A549 (cell line): ENCODE measurements at regions not wholly inside any gene's neighbourhood (a gene's known extent, or its start where the extent isn't known, plus 50 kb on each side); places are given as distances from the start of the nearest gene placed in this dataset.
"Not testable (repeated sequence)": the region's sequence is repeated elsewhere in the genome, so short reads cannot be mapped to it uniquely, and the experiment has no call there.

Source experiments
- ATAC-seq, 2 experiments: fragments of 200-7000 bp in 1 of 2; fragments of >200 bp in 1 of 2; cut with Nextera tagmentation in 1 of 2; cut with Tn5 transposase in 1 of 2; 3 replicates each; pipeline versions ENCODE4 v1.8.0 to v1.9.1; 2018 to 2020; ENCODE audit warnings: mild to moderate bottlenecking in 1 of 2, moderate library complexity in 1 of 2
- CTCF ChIA-PET: fragments of 300-600 bp; sonication (Branson Sonifier 250); formaldehyde crosslinking; extraction: SDS; loops from one replicate; lab custom pipeline; 2021; ENCODE audit warnings: antibody characterized with exemption, inconsistent platforms; lab: Yijun Ruan, JAX
- POLR2A ChIA-PET: fragments of 350-600 bp; formaldehyde crosslinking; extraction: SDS; loops from one replicate; lab custom pipeline; 2021; ENCODE audit warnings: antibody characterized with exemption, inconsistent platforms; lab: Yijun Ruan, JAX
- DNase-seq, 2 experiments: peaks; one replicate each; pipeline versions ENCODE4 v3.0.0 to v3.0.0-alpha.2; 2011 to 2016; ENCODE audit warnings: low read depth in 1 of 2, low spot score in 1 of 2
- FAIRE-seq: peaks from 2 replicates; lab custom pipeline; 2011; peaks lifted over from hg19 to GRCh38; lab: Jason Lieb, UNC
- H3K27ac ChIP-seq, 2 experiments: fragments of >200 bp; sonication (Bioruptor Twin); formaldehyde crosslinking; 3 replicates each; pipeline ENCODE4 v1.5.1; 2016 to 2017
- H3K4me1 ChIP-seq: fragments of >200 bp; sonication (Bioruptor Twin); formaldehyde crosslinking; 3 replicates; pipeline ENCODE4 v1.6.1; 2016
- H3K4me2 ChIP-seq: fragments of >200 bp; sonication (Bioruptor Twin); formaldehyde crosslinking; 3 replicates; pipeline ENCODE4 v1.6.1; 2016
- H3K4me3 ChIP-seq: fragments of >200 bp; sonication (Bioruptor Twin); formaldehyde crosslinking; 3 replicates; pipeline ENCODE4 v1.5.1; 2016
- H3K9me3 ChIP-seq: fragments of >200 bp; sonication (Bioruptor Twin); formaldehyde crosslinking; 3 replicates; pipeline ENCODE4 v1.6.1; 2016
- CBX2 ChIP-seq: fragments of 200-600 bp; sonication (generic); IDR thresholded peaks from 2 replicates; pipeline ENCODE4 v1.6.1; 2016; ENCODE audit warnings: low read depth, mild to moderate bottlenecking, borderline replicate concordance
- CEBPB ChIP-seq, 2 experiments: fragments of >200 bp in 1 of 2; sonication (Bioruptor Twin) in 1 of 2; formaldehyde crosslinking in 1 of 2; IDR thresholded peaks; 2 replicates each; pipeline ENCODE4 v1.6.1; 2012 to 2016
- CHD4 ChIP-seq: fragments of 200-600 bp; sonication (generic); IDR thresholded peaks from 2 replicates; pipeline ENCODE4 v1.6.1; 2016; ENCODE audit warnings: antibody characterized with exemption, mild to moderate bottlenecking, borderline replicate concordance
- E2F6 ChIP-seq: IDR thresholded peaks from 2 replicates; pipeline ENCODE4 v1.6.1; 2012; ENCODE audit warnings: low read depth, borderline replicate concordance
- EHF ChIP-seq: fragments of 250-450 bp; sonication (Bioruptor Pico); IDR thresholded peaks from 2 replicates; pipeline ENCODE4 v1.5.0; 2020; ENCODE audit warnings: mild to moderate bottlenecking
- ESRRA ChIP-seq: fragments of 150-350 bp; IDR thresholded peaks from 2 replicates; pipeline ENCODE4 v1.6.1; 2014; ENCODE audit warnings: mild to moderate bottlenecking, low read length, borderline replicate concordance
- FOSL2 ChIP-seq, 2 experiments: fragments of 450-650 bp in 1 of 2; fragments of >200 bp in 1 of 2; sonication (Bioruptor Twin) in 1 of 2; formaldehyde crosslinking; IDR thresholded peaks; 2 replicates each; pipeline versions ENCODE4 v1.5.0 to v1.6.1; 2016 to 2020; ENCODE audit warnings: mild to moderate bottlenecking in 1 of 2, moderate library complexity in 1 of 2
- FOXS1 ChIP-seq: fragments of 250-450 bp; sonication (Bioruptor Pico); IDR thresholded peaks from 2 replicates; pipeline ENCODE4 v1.5.0; 2020; ENCODE audit warnings: mild to moderate bottlenecking, moderate library complexity
- HOXA7 ChIP-seq: fragments of 250-450 bp; sonication (Bioruptor Pico); IDR thresholded peaks from 2 replicates; pipeline ENCODE4 v1.5.0; 2020; ENCODE audit warnings: mild to moderate bottlenecking, moderate library complexity
- HOXB13 ChIP-seq: fragments of 250-450 bp; sonication (Bioruptor Pico); IDR thresholded peaks from 2 replicates; pipeline ENCODE4 v1.5.0; 2020; ENCODE audit warnings: low read depth, mild to moderate bottlenecking, moderate library complexity
- JUN ChIP-seq, 2 experiments: fragments of >200 bp; sonication (Bioruptor Twin); formaldehyde crosslinking; IDR thresholded peaks; 2 replicates in 1 of 2; 3 replicates in 1 of 2; pipeline ENCODE4 v1.6.1; 2016 to 2017
- KDM5A ChIP-seq: fragments of 200-600 bp; sonication (generic); IDR thresholded peaks from 2 replicates; pipeline ENCODE4 v1.6.1; 2016; ENCODE audit warnings: antibody characterized with exemption, mild to moderate bottlenecking
- MAX ChIP-seq: IDR thresholded peaks from 2 replicates; pipeline ENCODE4 v1.6.1; 2012
- PHF8 ChIP-seq: fragments of 200-600 bp; sonication (generic); IDR thresholded peaks from 2 replicates; pipeline ENCODE4 v1.6.1; 2016; ENCODE audit warnings: low read depth, mild to moderate bottlenecking, antibody characterized with exemption, moderate library complexity, borderline replicate concordance
- POLR2A ChIP-seq: IDR thresholded peaks from 2 replicates; pipeline ENCODE4 v1.6.1; 2012; ENCODE audit warnings: mild to moderate bottlenecking, low read length
- RAD21 ChIP-seq, 2 experiments: fragments of >200 bp in 1 of 2; sonication (Bioruptor Twin) in 1 of 2; formaldehyde crosslinking in 1 of 2; IDR thresholded peaks in 1 of 2; conservative IDR thresholded peaks in 1 of 2; 2 replicates in 1 of 2; 3 replicates in 1 of 2; pipeline ENCODE4 v1.6.1; 2012 to 2018; ENCODE audit warnings: inconsistent platforms in 1 of 2
- REST ChIP-seq: fragments of 200-600 bp; sonication (generic); IDR thresholded peaks from 2 replicates; pipeline ENCODE4 v1.6.1; 2016; ENCODE audit warnings: antibody characterized with exemption, mild to moderate bottlenecking, moderate library complexity
- RNF2 ChIP-seq: fragments of 200-600 bp; sonication (generic); IDR thresholded peaks from 2 replicates; pipeline ENCODE4 v1.6.1; 2016; ENCODE audit warnings: low read depth, mild to moderate bottlenecking, antibody characterized with exemption, moderate library complexity, borderline replicate concordance
- SREBF2 ChIP-seq: fragments of 450-650 bp; IDR thresholded peaks from 2 replicates; pipeline ENCODE4 v1.6.1; 2014; ENCODE audit warnings: mild to moderate bottlenecking, moderate library complexity
- ZC3H11A ChIP-seq: fragments of 450-650 bp; IDR thresholded peaks from 2 replicates; pipeline ENCODE4 v1.6.1; 2014; ENCODE audit warnings: antibody characterized with exemption, mild to moderate bottlenecking
- ZFP36 ChIP-seq: fragments of 450-650 bp; IDR thresholded peaks from 2 replicates; pipeline ENCODE4 v1.6.1; 2014; ENCODE audit warnings: borderline replicate concordance; ENCODE audit not compliant: partially characterized antibody
- ZSCAN20 ChIP-seq: fragments of 250-450 bp; sonication (Bioruptor Pico); IDR thresholded peaks from 2 replicates; pipeline ENCODE4 v1.8.0; 2022; ENCODE audit warnings: mild to moderate bottlenecking, moderate library complexity
- WGBS: methylation state at CpG from one replicate; pipeline ENCODE4 v1.1.6; 2017; ENCODE audit errors: missing lambda C conversion rate; 5-methylcytosine and 5-hydroxymethylcytosine counted together

- no peaks in the 10 kb centered on the region for H3K9me3 ChIP-seq
- no peak overlapping the region for H3K4me2 ChIP-seq
- TF ChIP-seq FOSL2 (IDR thresholded peaks at IDR 0.05) = no peak
- TF ChIP-seq FOSL2 (CRISPR knock-in tag; IDR thresholded peaks at IDR 0.05) = no peak
- no peak for TF ChIP-seq REST
- FAIRE-seq (no peak), DNase-seq (no peak), ATAC-seq (no peak)
- H3K27ac ChIP-seq = no peak overlapping the region
- H3K4me1 ChIP-seq = no peaks in the 10 kb centered on the region
- ChIA-PET POLR2A (no interaction called here), CTCF (no interaction called here)
- no peak overlapping the region for H3K4me3 ChIP-seq
- 34% methylated on average over 1 of the region's 1 CpG for WGBS
Measured at GRCh38 chr3:94821241-94821640, 758.4 kb downstream of the NSUN3 start.

- 15% methylated on average over 2 of the region's 2 CpGs for WGBS
- POLR2A ChIA-PET = no interaction called here
Measured at GRCh38 chr3:94822298-94822697, 759.4 kb downstream of the NSUN3 start.

GRCh38 chr3:94846251-94846650 is 783.4 kb downstream of the NSUN3 start:
- H3K4me1 ChIP-seq, POLR2A ChIA-PET, H3K9me3 ChIP-seq, H3K4me2 ChIP-seq, CTCF ChIA-PET, FAIRE-seq, H3K4me3 ChIP-seq, H3K27ac ChIP-seq, ATAC-seq, DNase-seq: not testable (repeated sequence)
- WGBS = 28% methylated on average over 10 of the region's 10 CpGs

More at GRCh38 chr3:94822298-94822697, 759.4 kb downstream of the NSUN3 start:
- FAIRE-seq (no peak), ATAC-seq (no peak), DNase-seq (no peak)
- CTCF ChIA-PET = no interaction called here
- no peak overlapping the region for H3K4me3 ChIP-seq
- no peak overlapping the region for H3K4me2 ChIP-seq
- H3K27ac ChIP-seq = no peak overlapping the region
- no peaks in the 10 kb centered on the region for H3K9me3 ChIP-seq
- TF ChIP-seq HOXB13 (no peak), ZC3H11A (no peak), RNF2 (no peak), JUN (IDR thresholded peaks at IDR 0.05) (no peak), PHF8 (no peak), RAD21 (conservative IDR thresholded peaks at IDR 0.05 in 1 of 2, IDR thresholded peaks at IDR 0.05 in 1 of 2) (no peak), POLR2A (no peak), MAX (no peak), FOXS1 (CRISPR knock-in tag) (no peak), E2F6 (no peak), ZSCAN20 (CRISPR knock-in tag) (no peak), KDM5A (no peak), SREBF2 (no peak), ZFP36 (no peak), EHF (CRISPR knock-in tag) (no peak), CBX2 (no peak), CHD4 (no peak), ESRRA (no peak), CEBPB (IDR thresholded peaks at IDR 0.05) (no peak), HOXA7 (CRISPR knock-in tag) (no peak)
- TF ChIP-seq, all 56 proteins: peak for 0
- no peaks in the 10 kb centered on the region for H3K4me1 ChIP-seq
